Mammary epithelial cell (primary cell): ENCODE measurements at regions not wholly inside any gene's neighbourhood (a gene's known extent, or its start where the extent isn't known, plus 50 kb on each side); places are given as distances from the start of the nearest gene placed in this dataset.

Experiments
- EZH2 ChIP-seq: IDR thresholded peaks from 2 replicates; pipeline ENCODE4 v1.6.1; 2012; ENCODE audit warnings: low read length, inconsistent platforms, borderline replicate concordance
- TF ChIP-seq, protein P1 (sequence below), 2 donors: IDR thresholded peaks in 1 of 2; conservative IDR thresholded peaks in 1 of 2; 2 replicates each; pipeline ENCODE4 v1.5.1; 2011 to 2012; ENCODE audit warnings: inconsistent platforms in 2 of 2, low read length in 2 of 2, mild to moderate bottlenecking in 2 of 2, control low read depth in 1 of 2, low read depth in 1 of 2; ENCODE audit not compliant: insufficient read depth in 1 of 2; ENCODE audit errors: extremely low read depth in 1 of 2

DNA sequence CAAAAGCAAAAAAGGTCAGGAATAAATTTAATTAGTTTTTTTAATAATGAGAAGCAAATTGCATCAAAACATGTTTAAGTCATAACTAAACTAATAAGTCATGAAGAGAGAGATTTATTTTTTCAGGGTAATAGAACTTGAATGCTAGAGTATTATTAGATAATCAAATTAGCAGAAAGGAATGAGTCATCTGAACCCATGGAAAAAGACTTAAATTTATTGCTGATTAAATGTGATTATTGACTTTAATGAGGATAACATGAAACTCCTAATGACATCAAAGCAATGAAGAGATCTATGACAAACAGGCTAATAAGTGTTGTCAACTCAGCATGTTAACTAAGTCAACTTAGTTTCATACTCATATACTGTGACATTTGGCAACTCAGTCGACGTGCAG lies 264.2 kb downstream of the USP25 start:
- TF ChIP-seq, protein P1, sequence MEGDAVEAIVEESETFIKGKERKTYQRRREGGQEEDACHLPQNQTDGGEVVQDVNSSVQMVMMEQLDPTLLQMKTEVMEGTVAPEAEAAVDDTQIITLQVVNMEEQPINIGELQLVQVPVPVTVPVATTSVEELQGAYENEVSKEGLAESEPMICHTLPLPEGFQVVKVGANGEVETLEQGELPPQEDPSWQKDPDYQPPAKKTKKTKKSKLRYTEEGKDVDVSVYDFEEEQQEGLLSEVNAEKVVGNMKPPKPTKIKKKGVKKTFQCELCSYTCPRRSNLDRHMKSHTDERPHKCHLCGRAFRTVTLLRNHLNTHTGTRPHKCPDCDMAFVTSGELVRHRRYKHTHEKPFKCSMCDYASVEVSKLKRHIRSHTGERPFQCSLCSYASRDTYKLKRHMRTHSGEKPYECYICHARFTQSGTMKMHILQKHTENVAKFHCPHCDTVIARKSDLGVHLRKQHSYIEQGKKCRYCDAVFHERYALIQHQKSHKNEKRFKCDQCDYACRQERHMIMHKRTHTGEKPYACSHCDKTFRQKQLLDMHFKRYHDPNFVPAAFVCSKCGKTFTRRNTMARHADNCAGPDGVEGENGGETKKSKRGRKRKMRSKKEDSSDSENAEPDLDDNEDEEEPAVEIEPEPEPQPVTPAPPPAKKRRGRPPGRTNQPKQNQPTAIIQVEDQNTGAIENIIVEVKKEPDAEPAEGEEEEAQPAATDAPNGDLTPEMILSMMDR (conservative IDR thresholded peaks at IDR 0.05 in 1 of 2, IDR thresholded peaks at IDR 0.05 in 1 of 2; ENCODE audit: extremely low read depth in 1 of 2, insufficient read depth in 1 of 2, low read depth in 1 of 2, low read length in 2 of 2), result no peak
- TF ChIP-seq EZH2, result no peak
